Left forelimb (tissue), 1 donor: ENCODE measurements at regions not wholly inside any gene's neighbourhood (a gene's known extent, or its start where the extent isn't known, plus 50 kb on each side); places are given as distances from the start of the nearest gene placed in this dataset.

Experiments
- DNase-seq: peaks from one replicate; pipeline ENCODE4 v3.0.0-alpha.2; 2018; ENCODE audit warnings: low spot score

DNA sequence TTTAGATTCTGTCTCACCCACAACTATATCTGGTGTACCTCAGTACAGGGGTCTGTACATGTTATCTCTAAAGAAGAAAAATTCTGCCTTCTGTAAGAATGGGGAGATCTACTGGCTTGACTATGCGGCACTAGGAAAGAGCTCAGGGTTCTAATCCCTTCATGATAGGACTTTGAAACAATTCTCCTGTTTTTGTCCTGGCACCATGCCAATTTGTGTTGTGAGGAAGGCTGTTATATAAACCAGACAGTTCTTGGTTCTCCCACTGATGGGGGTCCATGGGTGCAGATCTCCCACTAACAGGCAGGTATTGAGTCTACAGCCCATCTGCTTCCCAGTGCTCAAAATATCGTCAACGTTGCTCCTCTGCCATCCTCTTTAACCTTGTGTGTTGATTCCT, 883.7 kb downstream of the GALC start:
- DNase-seq: no peak

DNA sequence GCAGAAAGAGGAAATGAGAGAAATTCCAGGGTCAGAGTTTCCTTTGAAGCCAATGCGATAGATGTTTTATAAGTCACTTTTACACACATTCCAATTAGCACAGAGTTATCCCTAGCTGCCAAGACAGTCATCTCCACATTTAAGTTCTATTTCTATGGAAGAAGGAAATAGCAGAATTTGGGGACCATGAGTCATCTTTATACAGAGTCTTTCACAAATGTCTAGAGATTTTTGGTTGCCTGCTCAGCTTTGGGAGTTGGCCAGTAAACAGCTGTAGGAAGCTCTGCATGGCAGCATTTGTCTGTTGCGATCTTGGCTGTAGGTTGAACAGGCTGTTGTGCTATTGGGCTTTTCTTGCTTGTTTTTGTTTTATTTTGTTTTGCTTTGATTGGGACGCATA, 884.3 kb downstream of the GALC start:
- no peak for DNase-seq

DNA sequence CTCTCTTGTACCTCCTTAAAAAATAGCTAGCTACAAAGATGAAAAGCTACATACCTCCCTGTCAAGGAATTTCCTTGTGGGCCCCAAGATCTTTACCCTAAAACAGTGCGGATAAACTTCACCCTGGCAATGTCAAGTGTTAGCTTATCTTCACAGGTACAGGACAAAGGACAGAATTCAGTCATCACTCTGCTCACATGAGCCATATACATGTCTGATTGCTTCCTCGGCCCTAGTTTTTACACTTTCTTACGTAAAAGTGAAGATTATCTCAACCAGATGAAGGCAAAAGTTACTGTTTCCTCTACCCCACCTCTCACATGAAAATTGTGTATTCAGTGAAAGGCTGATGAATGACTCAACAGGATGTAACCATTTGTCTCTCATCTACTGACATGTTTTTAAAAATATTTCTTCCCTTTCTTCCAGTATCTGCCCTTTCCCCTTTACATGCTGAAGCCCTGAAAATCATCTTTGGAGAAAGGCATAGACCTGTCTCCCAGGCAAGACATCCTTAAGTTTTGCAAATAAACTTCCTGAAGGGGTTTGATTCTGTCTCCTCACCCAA, 890.1 kb downstream of the GALC start:
- DNase-seq: no peak

DNA sequence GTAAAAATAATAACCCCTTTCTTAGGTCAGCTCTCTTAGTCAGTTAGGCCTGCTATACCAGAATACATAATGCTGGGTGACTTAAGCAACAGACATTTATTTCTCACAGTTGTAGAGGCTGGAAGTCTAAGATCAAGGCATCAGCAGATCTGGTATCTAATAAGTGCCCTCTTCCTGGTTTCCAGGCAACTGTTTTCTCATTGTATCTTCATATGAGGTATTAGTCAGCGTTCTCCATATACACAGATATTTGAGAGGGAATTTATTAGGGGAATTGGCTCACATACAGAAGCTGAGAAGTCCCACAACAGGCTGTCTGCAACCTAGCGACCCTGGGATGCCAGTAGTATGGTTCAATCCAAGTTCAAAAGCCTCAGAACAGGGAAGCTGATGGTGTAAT, 896.0 kb downstream of the GALC start:
- DNase-seq: no peak

DNA sequence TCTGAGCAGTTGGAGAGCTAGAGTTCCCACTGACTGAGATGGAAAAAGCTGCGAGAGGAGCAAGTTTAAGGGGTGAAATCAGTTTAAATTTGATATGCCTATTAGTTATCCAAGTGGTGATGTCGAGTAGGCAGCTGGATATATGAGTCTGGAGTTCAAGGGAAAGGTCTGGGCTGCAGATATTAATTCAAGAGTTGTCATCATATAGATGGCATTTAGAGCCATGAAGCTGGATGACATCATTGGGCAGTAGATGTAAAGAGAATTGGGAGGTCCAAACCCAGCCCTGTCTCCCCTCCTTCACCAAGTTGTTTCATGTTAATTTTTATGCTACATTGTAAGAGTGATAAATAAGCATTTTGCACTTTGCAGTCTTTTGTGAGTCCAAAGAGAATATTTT, 898.1 kb downstream of the GALC start:
- DNase-seq: no peak

DNA sequence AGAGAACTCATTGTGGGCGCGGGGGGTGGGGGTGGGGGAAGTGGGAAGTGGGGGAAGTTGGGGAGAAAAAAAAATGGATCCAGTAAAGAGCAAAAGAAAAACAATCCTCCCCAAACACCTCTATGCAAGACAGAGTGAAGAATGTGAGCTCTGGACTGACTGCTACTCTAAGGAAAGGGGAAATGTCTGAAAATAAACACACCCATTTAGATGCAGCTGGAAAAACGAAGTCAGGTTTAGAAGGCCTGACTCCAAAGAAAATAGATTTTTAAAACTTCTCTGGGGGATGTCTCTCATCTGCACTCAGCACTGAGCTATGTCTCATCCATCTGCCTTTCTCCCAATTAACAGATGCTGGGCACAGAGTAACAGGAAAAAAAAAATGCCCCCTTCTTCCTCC, 904.4 kb downstream of the GALC start:
- no peak for DNase-seq

DNA sequence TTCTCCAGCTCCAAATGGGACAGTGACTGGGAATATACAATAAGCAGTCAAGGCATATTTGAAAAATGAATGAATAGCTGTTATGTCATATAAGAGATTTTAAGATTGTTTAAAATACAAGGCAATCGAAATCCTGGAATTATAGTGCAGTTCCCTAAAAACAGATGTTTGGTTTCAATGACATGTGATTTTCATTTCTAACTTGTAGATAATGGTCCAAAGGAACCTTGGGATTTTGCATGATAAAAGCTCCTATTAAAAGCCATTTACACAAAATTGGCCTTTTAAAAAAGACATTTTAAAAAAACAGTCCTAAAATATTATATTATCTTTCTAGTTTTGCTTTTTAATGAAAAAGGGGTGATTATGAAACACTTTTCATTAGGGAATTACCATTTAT, 905.1 kb downstream of the GALC start:
- DNase-seq: no peak

DNA sequence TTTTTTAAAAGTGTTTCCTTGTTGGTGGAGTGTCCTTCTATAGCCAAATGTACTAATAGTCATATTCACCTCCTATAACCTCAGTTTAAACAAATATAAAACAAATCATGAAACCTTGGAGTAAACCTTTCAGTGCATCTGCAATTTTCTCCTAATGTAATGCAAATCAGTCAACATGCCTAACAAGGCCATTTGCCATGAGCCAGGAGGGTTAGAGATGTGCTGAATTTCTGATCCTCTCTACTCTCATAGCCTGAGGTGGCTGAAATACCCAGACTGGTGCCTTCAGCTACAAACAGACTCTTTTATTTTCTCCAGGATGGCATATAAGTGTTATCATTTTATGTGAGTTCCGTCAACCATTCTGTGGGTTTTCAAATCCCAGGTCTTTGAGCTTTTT, 908.1 kb downstream of the GALC start:
- DNase-seq: no peak

DNA sequence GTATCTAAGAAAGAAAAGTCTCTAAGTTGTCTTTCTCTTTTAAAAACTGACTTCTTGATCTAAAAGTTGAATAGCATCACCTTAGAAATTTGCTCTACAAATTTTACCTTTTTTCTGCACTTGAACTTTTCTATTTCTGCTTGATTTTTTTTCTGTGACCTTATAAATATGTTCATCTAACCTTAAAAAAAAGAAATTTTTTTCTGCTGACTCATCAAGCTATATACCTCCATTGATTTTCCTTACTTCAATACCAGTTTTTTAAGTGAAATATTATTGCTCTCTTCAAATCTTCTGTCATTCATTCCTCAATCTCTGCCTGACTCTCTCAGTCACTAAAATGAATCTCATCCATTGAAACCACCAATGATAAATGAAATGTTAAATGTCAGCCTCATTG, 910.1 kb downstream of the GALC start:
- DNase-seq: no peak

DNA sequence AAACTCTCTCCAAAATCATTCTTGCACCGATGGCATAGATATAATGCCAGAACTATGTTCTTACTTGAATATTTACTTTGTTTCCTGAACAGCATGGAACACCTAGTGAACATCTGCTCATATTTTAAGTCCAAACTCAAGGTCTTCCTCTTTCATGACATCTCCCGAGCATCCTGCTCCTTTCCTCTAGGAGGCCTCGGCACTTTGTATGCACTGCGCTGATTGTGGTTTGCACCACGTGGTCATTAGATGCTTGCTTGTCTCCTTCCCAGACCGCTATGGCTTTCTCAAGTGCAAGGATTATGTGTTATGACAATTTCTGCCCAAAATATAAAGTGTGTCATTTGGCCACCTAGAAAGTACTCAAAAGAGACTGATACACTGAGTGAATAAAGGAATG, 912.0 kb downstream of the GALC start:
- DNase-seq: no peak

DNA sequence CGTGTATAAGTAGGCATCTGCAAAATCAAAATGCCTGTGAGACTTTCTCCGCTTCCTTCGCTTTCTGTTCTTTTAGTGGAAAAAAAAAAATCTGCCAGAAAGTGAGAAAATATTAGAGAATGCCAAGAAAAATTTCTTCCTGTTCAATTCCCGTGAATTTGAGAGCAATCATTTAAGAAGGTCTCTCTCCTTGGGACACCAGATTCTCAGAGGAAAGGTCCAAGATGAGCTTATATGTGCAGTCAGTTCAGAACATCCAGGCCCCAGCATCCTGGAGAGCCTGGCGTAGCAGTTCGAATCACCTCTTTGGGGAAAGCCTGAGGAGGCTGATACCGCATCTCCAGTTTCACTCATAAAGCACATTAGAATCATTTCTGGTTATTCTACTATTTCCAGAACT, 912.8 kb downstream of the GALC start:
- no peak for DNase-seq

DNA sequence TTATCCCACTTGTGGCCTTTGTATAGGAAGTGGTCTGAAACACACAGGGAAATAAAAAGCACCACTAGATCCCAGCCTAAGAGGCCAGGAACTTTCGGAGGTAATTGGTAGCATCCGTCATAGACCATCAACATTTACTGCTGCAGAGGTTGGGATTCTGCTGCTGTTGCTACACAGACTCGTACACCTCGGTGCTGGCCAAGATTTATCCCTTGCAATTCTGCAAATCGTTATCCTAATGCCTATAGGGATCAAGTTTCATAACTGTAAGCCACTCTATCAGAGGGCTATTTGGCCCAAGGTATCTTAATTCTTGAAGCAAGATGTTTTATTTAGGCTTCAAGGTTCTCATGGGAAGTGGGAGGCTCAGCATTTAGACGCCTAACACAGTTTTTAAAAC, 913.6 kb downstream of the GALC start:
- no peak for DNase-seq

DNA sequence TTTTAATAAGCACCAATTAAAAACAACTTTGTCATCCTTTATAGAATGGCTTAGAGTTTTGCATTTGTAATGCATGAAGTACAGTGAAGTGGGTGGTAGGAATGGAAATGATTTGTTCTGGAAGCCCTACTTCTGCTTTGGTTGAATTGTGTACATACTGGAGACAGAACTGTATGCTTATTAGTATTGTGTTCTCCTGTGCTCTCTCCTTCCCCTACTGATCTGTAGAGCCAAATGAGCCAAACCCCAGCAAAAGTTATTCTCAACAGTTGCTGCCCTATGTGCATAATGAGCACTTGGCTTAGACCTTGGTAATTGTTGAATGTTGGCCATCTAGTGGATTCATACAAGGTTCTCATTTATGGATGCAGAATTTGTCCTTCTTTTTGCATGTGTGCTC, 916.1 kb downstream of the GALC start:
- DNase-seq: no peak

DNA sequence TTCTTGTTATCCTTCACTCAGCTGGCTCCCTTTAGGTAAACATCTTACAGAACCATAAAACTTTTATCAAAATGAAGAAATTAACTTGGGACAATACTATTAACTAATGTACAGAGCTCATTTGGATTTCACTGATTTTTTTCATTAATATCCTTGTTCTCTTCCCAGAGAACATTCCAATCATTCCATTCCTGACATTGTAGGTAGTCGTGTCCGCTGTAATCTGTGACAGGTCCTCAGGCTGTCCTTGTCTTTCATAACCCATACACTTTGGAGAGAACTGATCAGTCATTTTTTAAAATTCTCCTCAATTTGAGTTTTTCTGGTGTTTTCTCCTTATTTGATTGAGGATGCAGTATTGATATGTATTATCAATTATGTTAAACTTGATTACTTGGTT, 916.8 kb downstream of the GALC start:
- no peak for DNase-seq

DNA sequence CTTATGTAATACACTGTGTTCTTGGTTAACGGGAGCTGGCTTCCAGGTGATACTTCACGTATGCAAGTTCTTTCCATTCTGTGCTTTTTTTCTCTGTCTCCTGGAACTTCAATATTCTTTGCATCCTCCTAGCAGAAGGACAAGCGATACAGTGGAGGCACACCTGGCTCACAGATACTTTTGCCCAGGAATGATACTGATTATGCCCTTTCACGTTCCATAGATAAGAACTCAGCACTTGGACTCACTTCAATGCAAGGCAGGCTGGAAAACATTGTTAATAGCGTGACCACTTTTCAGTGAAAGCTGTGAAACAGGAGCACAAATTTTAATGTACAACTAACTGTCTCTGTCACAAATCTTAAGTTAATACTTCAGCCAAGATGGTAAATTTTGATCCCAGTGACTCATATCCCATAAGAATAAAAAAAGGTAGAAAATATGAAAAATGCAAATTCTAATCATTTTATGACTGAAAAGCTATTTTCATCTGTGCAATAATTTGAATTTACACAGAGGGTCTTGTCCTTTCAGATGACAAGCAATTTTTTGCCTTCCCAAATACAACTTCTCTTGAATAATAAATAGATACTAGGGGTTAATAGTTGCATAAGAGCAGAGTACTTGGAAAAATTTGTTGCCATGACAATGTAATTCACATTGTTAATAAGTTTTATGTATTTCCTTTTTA, 919.0 kb downstream of the GALC start:
- no peak for DNase-seq

DNA sequence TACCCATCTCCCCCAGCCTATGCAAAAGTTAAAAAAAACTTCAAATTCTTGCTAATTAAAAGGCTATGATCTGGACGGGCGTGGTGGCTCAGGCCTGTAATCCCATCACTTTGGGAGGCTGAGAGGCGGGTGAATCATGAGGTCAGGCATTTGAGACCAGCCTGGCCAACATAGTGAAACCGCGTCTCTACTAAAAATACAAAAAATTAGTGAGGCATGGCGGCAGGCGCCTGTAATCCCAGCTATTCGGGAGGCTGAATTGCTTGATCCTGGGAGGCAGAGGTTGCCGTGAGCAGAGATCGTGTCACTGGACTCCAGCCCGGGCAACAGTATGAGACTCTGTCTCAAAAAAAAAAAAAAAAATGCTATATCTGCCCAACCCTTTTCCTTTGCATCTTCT, 925.4 kb downstream of the GALC start:
- no peak for DNase-seq

DNA sequence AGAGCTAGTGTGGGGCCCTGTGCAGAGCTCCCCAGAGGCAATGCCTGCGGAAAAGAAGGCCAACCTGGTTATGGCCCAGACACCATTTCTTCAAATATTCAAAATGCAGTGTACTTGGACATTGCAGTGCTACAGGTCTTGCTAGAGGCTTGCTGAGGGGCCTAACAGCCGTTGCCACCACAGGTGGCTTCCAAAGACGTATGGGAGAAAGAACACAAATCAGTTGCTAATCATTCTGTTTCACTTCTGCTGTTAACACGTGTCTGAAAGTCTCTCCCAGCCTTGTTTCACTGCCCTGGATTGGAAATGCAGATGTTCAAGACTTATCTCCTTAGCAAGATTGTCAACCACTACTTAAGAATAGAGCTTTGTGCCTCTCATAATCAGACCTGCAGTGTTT, 925.9 kb downstream of the GALC start:
- no peak for DNase-seq

DNA sequence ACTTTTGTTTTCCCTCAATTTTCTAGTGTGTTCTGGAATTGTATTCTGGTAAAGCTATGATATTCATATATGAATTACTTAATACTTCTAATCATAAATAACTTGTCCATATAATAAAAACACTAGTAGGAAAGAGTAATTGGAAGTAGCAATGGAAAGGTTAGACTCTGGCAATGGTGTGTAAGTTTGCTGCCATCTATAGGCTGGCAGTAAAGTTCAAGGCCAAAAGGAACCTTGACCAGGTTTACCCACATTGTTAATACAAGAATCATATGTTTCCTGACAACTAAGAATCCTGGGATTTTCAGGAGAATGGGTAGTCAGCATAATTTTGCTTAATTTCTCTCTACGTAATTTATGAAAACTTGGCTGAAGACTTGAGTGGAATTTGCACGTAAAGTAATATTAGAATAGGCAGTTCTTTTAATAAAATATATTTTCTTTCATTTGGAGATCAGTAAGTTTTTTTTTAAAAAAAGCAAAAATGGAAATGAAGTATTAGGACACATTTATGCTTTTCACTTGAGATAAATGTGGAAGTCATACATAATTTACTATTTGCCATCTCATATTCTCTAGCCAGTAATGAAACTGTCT, 926.7 kb downstream of the GALC start:
- DNase-seq: no peak

DNA sequence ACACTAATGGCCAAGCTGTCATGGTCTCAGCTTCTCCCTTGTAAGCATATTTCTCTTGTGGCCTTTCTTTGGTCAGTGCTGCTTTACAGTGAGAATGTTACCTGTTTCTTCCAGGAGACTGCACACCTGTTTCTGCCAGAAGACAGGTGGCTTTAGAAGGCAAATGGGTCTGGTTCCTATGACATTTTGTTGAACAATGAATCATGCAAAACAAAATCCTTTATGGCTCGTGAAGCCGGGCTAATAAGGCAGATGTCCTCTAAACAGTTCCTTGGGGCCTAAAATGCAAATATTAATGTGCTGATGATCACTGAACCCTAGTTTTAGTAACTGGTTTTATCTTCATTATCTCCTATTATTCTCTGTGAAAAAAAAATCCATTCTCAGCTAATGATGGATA, 927.6 kb downstream of the GALC start:
- DNase-seq: no peak

DNA sequence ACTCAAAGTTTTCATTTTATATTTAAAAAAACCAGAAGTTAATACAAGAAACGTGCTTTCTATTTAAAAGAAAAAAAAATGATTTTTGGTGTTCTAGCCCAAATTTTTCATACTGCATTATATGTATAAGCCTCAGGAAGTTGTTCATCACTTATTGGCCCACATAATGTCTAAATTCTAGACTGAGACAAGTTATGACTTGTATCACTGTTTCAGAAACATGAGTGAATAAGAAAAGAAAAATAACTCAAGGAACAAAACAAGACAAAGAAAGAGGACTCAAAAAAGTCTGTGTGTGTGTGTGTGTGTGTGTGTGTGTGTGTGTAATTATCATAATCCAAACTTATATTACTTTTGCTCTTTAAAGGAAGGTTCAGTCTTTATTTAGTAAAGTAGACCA, 929.8 kb downstream of the GALC start:
- DNase-seq: no peak

DNA sequence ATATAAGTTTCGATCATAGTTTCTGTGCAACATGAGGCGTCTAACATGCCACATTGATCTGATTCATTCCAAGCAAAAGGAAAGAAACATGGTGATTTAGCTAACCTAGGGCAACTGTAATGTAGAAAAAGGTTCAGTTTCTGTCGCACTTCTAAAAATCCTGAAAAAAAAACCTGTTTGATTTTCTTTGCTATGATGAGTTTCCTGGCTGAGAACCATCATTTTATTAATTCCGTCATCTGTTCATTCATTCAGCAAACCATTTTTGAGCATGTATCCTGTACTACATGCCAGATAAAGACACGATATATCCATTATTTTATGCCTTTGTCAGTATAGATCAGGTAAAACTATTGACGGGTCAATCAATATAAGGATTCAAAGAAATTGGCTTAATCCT, 932.6 kb downstream of the GALC start:
- no peak for DNase-seq

DNA sequence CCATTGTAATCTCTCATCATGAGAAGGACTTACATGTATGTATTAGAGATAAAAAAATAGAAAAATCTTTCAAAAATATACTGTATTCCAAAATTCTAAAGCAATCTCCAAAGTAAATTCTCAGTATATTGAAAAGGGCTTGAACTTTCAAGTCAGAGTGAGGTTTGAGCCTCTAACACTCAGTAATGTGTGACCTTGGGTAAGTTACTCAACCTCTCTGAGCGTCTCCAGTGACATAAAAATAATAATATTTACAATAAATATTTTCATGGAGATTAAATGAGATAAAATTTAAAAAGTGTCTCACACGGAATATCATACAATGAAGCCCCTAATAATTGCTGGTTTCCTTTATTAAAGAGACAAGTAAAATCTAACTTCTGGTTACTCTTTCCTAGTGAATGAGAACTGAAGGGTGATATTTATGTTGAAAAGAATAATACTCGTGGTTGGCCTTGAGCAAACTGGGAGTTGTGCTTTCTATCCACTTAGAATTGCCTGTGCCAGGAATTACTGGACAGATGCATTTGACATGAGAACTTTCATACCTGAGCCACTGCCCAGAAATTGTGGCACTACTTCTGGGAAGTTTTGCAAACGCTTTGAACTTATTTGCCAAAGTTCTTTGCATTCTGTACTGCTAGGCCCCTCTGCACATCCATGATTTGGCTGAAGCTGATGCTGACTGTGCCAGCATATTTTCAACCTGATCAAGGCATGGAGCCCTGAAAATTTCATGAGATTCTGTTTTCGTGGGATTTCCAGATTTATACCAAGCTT, 933.7 kb downstream of the GALC start:
- no peak for DNase-seq

DNA sequence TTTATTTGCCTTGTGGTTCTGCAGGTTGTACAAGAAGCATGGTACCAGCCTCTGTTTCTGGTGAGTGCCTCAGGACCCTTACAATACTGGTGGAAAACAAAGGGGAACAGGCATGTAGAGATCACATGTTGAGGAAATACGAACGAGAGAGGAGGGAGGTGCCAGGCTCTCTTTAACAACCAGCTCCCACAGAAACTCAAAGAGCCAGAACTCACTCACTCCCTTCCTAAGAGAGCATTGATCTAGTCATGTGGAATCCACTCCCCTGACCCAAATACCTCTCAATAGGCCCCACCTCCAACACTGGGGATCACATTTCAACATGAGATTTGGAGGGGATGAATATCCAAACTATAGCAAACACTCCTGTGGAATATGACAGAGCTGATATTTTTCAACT, 938.0 kb downstream of the GALC start:
- no peak for DNase-seq
